GM10266 (cell line): ENCODE measurements at regions not wholly inside any gene's neighbourhood (a gene's known extent, or its start where the extent isn't known, plus 50 kb on each side); places are given as distances from the start of the nearest gene placed in this dataset.
"Not testable (repeated sequence)": the region's sequence is repeated elsewhere in the genome, so short reads cannot be mapped to it uniquely, and the experiment has no call there.

Source experiments
- DNase-seq: peaks from one replicate; pipeline ENCODE4 v3.0.0; 2012; ENCODE audit errors: extremely low spot score
- CTCF ChIP-seq: IDR thresholded peaks from 2 replicates; pipeline ENCODE4 v1.5.1; 2012; ENCODE audit warnings: mild to moderate bottlenecking, low read depth; ENCODE audit not compliant: control insufficient read depth, insufficient read depth; ENCODE audit errors: missing control alignments

DNA sequence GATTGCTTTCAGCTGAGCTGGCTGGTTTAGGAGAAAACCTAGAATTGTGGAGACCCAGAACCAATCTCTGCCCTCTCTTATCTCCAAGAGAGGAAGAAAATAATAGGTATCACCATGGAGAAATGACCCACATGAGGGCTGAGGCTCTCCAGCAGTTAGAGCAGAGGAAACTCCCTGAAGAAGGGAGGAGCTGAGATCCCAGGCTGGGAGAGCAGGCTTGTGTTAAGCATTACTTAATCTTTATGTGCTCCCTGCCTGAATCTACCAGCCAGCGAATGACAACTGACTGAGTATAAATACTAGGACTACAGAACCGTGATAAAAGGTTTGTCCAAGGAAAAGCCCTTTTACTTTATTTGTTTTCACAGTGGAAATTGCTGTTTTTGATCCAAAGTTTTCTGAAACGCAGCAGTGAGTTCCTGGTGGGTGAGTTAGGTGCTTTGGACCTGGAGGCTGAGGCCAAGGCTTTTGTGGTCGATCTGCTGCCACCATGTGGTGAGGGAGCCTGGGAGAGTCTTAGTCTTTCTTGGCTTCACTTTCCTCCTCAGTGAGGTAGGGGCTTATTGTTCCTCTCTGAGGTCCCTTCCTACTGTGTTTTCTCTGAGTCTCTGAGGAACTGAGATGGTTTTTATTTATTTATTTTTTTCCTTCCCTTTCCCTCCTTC is 219.5 kb upstream of the NOTCH2NLA start:
- TF ChIP-seq CTCF, result peak; percentile 35
- not testable (repeated sequence) for DNase-seq

- DNase-seq, result not testable (repeated sequence)
These were observed 215.0 kb upstream of the NOTCH2NLA start for GRCh38 chr1:146443871-146444222.

DNA sequence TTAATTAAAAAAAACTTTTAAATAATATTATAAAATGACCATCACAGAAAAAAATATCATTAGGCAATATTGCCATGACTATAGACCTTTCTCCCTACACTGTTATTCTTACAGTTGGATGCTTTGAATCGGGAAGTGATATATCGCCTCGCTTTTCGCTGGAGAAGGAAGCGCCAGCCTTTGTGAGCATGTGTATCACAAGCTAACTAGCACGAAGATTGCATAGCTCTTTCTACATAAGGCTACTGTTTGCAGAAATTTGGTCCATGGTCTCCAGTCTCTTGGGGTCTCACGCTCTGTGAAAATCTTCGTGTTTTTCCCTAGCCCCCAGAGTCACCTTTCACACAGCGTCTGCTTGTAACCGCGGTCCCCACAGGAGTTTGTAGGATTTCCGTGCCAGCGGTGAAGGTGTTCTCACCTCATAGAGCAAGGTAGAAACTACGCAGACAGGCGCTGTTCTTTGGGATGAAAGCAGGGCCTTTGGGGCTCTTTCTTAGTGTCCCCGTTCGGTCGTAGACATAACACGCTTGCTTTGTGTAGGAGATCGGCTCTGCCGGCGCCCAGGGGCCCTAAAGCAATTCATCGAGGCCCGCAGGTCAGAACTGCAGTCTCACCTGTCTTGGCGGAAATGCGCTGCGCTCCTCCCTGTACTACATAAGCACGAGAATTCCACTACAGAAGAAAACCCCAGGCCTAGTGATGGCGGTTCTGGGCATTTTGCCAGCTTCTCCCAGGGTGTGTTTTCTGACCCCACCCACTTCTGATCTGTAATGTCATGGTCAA is 214.5 kb upstream of the NOTCH2NLA start:
- DNase-seq, result not testable (repeated sequence)

DNA sequence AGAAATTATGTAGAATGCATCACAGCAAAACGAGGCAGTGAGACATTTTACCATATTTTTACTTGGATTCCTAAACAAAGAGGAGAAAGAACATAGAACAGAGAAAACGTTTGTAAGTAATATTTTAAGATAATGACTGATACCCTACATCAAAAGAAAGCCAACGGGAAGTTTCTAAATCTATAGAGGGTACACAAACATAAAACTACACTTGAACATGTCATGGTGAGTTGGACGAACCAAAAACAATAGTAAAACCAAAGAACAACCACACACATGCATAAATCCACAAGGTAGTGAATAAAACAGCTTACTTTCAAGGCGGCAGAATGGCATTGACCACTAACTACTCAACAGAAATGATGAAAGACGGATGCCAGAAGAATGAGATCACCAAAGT is 209.7 kb upstream of the NOTCH2NLA start:
- not testable (repeated sequence) for DNase-seq

DNA sequence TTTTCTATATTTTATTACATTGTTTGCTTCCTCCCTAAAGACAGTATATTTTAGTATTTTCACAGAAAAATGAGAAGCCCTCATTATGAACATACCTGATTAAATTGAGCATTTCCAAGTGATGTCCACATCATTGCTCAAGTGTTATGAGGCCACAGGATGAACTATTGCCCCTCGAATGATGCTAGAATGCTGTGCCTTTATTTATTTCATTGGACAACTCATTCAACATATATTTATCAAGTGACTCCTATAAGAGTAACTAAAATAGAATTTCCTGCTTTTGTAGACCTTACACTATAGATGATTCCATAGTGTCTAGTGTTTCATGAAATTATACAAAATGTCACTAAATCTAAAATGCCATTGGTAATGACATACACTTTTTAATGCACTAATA is 187.8 kb upstream of the NOTCH2NLA start:
- DNase-seq, result not testable (repeated sequence)

DNA sequence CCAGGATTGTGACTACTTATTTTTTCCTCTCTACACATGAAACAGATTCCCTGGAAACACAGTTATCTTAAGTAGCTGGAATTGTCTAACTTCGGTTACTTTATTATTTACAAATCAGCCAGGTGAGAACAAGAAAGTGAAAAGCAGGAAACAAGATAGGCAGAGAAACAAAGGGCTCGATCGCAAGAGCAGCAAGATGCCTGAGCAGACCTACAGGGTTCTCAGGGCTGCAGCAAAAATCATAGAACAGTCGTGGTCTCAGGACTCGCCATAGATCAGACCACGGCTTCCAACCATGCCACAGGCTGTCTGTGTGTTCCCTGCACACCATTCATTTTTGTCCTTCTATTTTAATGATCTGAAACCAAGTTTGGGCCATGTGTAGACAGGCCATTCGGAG is 186.2 kb upstream of the NOTCH2NLA start:
- not testable (repeated sequence) for DNase-seq

DNA sequence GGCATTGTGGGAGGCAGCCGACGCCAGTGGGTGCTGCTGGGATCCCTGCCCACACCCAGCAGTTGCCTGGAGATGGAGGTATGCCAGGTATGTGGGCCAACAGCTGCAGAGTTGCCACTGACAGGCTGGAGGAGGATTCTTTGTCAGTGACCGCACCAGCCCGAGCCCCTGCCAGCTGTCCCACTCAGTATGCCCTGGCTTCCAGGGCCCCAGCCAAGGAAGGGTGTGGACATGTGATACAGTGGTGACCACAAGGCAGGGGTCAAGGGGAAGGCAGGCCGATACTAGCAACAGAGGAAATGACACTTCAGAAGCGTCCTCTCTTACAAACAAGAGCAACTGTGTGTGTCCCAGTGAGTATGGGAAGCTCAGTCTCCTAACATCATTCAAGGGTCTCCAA is 185.1 kb upstream of the NOTCH2NLA start:
- DNase-seq, result not testable (repeated sequence)

DNA sequence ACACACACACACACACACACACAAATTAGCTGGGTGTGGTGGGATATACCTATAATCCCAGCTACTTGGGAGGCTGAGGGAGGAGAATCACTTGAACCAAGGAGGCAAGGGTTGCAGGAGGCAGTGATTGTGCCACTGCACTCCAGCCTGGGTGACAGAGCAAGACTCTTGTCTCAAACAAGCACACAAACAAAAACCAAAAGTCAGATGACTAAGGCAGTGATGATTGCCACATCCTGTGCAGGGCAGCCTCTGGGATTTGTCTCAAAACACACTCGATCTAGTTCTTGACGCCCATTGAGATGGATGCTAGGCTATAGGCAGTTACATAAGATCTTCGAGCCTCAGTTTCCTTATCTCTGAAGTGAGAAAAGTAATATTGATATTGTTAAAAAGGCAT is 183.1 kb upstream of the NOTCH2NLA start:
- not testable (repeated sequence) for DNase-seq

- peak; percentile 26 for DNase-seq
These were observed 181.1 kb upstream of the NOTCH2NLA start for GRCh38 chr1:146409817-146410441.

DNA sequence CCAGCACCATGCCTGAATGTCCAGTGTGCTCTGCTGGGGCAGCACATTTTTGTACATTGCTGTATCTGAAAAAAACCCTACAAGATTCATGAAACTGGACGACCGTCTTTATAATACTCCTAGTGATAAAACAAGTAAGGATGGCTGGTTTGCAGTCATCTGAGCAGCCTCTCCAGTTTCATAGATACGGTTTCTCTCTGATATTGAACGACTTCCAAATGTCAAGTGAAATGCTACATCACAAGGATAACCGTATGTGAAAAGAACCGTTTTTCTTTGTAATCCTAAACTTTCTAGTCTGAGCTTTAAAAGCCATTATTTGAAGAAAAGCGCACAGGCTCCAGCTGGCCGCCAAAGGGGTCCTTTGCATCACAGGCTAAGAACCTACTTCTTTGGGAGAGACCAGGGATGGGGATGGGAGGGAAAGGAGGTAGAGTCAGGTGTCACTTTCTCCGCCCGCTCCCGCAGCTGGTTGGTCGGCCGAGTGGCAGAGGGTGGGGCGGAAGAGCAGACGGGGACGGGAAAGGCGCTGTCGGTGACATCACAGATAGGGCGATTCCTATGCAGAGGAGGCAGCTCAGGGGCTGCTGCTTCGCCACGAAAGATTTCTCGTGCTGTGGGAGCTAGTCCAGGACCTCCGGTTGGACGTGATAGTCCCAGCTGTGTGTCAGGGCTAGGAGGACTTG is 180.4 kb upstream of the NOTCH2NLA start:
- not testable (repeated sequence) for DNase-seq

DNA sequence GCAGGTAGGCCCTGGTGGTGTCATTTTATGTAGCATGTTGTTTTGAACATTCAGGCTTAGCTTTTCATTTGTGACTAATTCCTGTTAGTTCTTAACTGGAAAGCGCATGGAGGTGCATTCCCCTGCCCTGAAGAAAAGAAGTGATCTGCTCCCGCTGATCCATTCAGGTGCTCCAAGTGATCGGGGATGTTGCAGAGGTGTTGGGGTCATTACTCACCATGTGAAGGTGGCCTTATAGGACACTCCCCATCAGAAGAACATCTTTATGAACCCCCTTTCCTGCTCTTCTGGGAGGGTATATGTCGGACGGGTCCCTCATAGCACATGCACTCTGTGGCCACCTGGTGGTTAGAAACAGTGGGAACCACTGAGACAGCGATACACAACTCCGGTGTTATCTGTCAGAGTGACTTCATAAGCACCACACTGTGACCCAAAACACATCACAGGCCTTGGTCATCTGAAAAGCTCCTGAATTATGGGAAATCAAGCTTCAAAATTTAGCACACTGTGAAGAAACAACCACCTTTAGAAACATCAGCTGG is 172.5 kb upstream of the NOTCH2NLA start:
- TF ChIP-seq CTCF, result peak; percentile 26
- not testable (repeated sequence) for DNase-seq

- DNase-seq, result not testable (repeated sequence)
These were observed 171.6 kb upstream of the NOTCH2NLA start for GRCh38 chr1:146400173-146401121.

DNA sequence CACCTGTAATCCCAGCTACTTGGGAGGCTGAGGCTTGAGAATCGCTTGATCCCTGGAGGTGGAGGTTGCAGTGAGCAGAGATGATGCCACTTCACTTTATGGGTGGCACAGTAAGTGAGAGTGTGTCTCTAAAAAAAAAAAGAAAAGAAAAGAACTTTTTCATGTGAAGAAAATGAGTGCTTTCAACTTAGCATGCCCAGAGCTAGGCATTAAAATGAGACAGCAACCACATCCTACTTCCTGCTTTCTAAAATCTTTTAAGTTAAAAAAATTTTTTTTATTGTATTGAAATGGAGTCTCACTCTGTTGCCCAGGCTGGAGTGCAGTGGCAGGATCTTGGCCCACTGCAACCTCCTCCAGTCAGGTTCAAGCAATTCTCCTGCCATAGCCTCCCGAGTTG is 170.4 kb upstream of the NOTCH2NLA start:
- DNase-seq, result not testable (repeated sequence)

DNA sequence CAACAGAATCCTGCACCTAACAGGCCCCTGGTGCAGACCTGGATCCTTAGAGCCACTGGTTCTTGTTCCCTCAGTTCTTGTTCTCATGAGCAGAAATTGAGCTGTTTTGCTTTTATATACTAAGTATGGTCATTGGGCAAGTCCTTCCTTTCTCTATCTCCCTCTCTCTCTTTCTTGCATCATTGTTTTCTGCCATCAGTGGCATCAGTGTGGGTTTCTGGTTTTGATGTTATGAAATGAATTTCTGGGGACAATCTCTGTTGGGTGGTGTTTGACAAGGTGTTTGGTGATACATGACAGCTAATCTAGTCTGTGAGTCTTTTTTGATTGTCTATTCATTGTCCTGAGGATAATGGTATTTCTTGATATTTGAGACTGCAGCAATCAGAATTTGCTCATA is 168.0 kb upstream of the NOTCH2NLA start:
- not testable (repeated sequence) for DNase-seq

GRCh38 chr1:146396242-146396641 is 167.4 kb upstream of the NOTCH2NLA start:
- not testable (repeated sequence) for DNase-seq

- DNase-seq, result not testable (repeated sequence)
These were observed 165.0 kb upstream of the NOTCH2NLA start for GRCh38 chr1:146393796-146394195.

- DNase-seq, result not testable (repeated sequence)
These were observed 164.3 kb upstream of the NOTCH2NLA start for GRCh38 chr1:146393154-146393553.
